Left lung (tissue), 4 donors: ENCODE measurements at regions not wholly inside any gene's neighbourhood (a gene's known extent, or its start where the extent isn't known, plus 50 kb on each side); places are given as distances from the start of the nearest gene placed in this dataset.
"Not testable (repeated sequence)": the region's sequence is repeated elsewhere in the genome, so short reads cannot be mapped to it uniquely, and the experiment has no call there.

Experiments used
- ATAC-seq: fragments of 200-7000 bp; cut with Tn5 transposase; one replicate; pipeline ENCODE4 v1.9.1; 2020; ENCODE audit warnings: moderate library complexity
- DNase-seq, 4 donors: peaks; one replicate each; pipeline ENCODE4 v3.0.0-alpha.2; 2013 to 2020
- H3K27ac ChIP-seq, 2 donors: fragments of 200-600 bp; sonication (generic) in 1 of 2; one replicate each; pipeline versions ENCODE4 v1.5.0 to v1.8.0; 2020 to 2021
- H3K27me3 ChIP-seq, 2 donors: fragments of 200-600 bp; sonication (generic) in 1 of 2; one replicate each; pipeline versions ENCODE4 v1.5.0 to v1.8.0; 2020 to 2021
- H3K36me3 ChIP-seq, 2 donors: fragments of 200-600 bp; sonication (generic) in 1 of 2; one replicate each; pipeline versions ENCODE4 v1.5.0 to v1.8.0; 2020 to 2021
- H3K4me1 ChIP-seq, 2 donors: fragments of 200-600 bp; one replicate each; pipeline ENCODE4 v1.8.0; 2021
- H3K4me3 ChIP-seq, 2 donors: fragments of 200-600 bp; sonication (generic) in 1 of 2; one replicate each; pipeline versions ENCODE4 v1.5.0 to v1.8.0; 2020 to 2021; ENCODE audit warnings: mild to moderate bottlenecking in 1 of 2
- H3K9me3 ChIP-seq, 2 donors: fragments of 200-600 bp; sonication (generic) in 1 of 2; one replicate each; pipeline versions ENCODE4 v1.5.0 to v1.8.0; 2020 to 2021
- intact Hi-C, 2 donors: fragments of 100-400 bp; cut with DNase I; formaldehyde crosslinking; loops; one replicate each; pipeline versions ENCODE4 v1.11.2 to v1.14.2; 2022
- TF ChIP-seq, protein P1 (sequence below), 2 donors: fragments of 200-600 bp; sonication (generic) in 1 of 2; IDR thresholded peaks; one replicate each; pipeline versions ENCODE4 v1.5.0 to v1.8.0; 2021; ENCODE audit warnings: antibody characterized with exemption in 2 of 2
- donor health status: DM: no; HTN: yes; CAD: no.
- donor health status: DM: no; HTN: no; CAD: no.

DNA sequence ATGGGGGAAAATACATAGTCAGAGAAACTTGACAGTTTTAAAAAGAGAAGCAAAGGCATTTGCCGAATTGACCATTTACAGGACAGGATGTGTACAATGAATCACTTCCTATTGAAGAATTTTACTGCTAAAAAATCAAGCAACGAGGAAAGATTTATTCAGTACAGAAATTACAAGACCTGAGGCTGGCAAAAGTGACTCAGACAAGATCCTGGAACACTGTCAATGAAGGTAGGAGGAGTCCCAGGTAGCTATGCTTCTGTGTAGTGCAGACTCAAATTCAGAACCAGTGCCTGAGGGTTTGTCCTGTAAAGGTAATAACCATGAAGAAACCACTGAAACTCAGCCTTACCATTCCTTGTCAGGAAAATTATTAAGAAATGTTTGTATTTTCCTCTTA, 120.9 kb downstream of the ZMAT3 start:
- Histone ChIP-seq H3K27ac (no peak overlapping the region), H3K27me3 (no peaks in the 10 kb centered on the region), H3K4me1 (no peaks in the 10 kb centered on the region), H3K9me3 (peaks cover 0 to 4% of the 10 kb centered on the region in 2 donors), H3K36me3 (no peaks in the 10 kb centered on the region), H3K4me3 (no peak overlapping the region)
- TF ChIP-seq, protein P1, sequence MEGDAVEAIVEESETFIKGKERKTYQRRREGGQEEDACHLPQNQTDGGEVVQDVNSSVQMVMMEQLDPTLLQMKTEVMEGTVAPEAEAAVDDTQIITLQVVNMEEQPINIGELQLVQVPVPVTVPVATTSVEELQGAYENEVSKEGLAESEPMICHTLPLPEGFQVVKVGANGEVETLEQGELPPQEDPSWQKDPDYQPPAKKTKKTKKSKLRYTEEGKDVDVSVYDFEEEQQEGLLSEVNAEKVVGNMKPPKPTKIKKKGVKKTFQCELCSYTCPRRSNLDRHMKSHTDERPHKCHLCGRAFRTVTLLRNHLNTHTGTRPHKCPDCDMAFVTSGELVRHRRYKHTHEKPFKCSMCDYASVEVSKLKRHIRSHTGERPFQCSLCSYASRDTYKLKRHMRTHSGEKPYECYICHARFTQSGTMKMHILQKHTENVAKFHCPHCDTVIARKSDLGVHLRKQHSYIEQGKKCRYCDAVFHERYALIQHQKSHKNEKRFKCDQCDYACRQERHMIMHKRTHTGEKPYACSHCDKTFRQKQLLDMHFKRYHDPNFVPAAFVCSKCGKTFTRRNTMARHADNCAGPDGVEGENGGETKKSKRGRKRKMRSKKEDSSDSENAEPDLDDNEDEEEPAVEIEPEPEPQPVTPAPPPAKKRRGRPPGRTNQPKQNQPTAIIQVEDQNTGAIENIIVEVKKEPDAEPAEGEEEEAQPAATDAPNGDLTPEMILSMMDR (IDR thresholded peaks at IDR 0.05) = no peak
- no peak for DNase-seq
- no peak for ATAC-seq
- intact Hi-C loops = no loop called here

DNA sequence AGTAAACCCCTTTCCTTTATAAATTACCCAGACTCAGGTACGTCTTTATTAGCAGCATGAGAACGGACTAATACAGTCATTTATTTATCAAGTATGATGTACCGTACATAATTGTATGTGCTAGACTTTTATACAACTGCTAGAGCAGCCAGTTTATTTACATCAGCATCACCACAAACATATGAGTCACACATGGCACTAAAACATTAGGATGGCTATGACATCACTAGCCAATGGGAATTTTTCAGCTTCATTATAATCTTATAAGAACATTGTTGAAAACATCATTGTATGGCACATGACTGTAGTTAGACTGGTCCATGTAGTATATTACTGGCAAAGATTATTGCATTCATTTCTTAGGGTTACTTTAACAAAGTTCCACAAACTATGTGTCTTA, 121.7 kb downstream of the ZMAT3 start:
- Histone ChIP-seq H3K9me3 (peaks cover 0 to 6% of the 10 kb centered on the region in 2 donors), H3K36me3 (no peaks in the 10 kb centered on the region), H3K27ac (no peak overlapping the region), H3K4me1 (no peaks in the 10 kb centered on the region), H3K27me3 (no peaks in the 10 kb centered on the region), H3K4me3 (no peak overlapping the region)
- DNase-seq (no peak), ATAC-seq (no peak)
- TF ChIP-seq, protein P1 (IDR thresholded peaks at IDR 0.05) = no peak
- intact Hi-C loops = no loop called here

DNA sequence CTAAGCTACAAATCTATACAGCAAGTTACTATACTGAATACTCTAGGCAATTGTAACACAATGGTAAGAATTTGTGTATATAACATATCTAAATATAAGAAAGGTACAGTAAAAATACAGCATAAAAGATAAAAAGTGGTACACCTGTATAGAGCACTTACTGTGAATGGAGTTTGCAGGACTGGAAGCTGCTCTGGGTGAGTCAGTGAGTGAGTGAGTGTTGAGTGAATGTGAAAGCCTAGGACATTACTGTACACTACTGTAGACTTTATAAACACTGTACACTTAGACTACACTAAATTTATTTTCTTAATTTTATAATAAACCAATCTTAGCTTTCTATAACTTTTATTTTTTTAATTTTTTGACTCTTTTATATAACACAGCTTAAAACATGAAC, 123.1 kb downstream of the ZMAT3 start:
- Histone ChIP-seq H3K27ac (no peak overlapping the region), H3K27me3 (no peaks in the 10 kb centered on the region), H3K4me1 (no peaks in the 10 kb centered on the region), H3K9me3 (peaks cover 0 to 6% of the 10 kb centered on the region in 2 donors), H3K36me3 (no peaks in the 10 kb centered on the region), H3K4me3 (no peak overlapping the region)
- ATAC-seq (no peak), DNase-seq (no peak)
- intact Hi-C loops = no loop called here
- TF ChIP-seq, protein P1 (IDR thresholded peaks at IDR 0.05) = no peak

DNA sequence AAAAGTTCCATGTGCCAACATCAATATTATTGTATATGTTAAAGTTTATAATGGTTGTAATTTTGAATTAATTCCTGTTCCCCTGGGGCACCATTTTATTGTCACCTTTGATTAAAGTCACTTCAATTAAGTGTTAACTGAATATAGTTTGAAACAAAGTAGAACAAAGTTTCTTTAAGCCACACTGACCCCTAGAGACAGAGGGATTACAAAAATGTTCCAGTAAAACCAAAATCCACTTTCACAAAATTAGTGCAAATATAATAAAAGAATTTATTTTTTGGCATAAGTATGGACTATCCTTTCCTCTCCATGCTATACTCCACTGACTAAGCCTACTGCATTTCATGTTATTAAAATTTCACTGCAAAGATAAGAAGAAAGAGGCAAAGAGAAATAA, 123.9 kb downstream of the ZMAT3 start:
- intact Hi-C loops = no loop called here
- H3K4me1 ChIP-seq = no peaks in the 10 kb centered on the region
- H3K27me3 ChIP-seq = no peaks in the 10 kb centered on the region
- ATAC-seq (no peak), DNase-seq (no peak)
- TF ChIP-seq, protein P1 (IDR thresholded peaks at IDR 0.05) = peak in 1 of 2 donors; percentile 25
- H3K4me3 ChIP-seq = no peak overlapping the region
- H3K27ac ChIP-seq = no peak overlapping the region
- H3K9me3 ChIP-seq = peaks cover 0 to 10% of the 10 kb centered on the region in 2 donors
- no peaks in the 10 kb centered on the region for H3K36me3 ChIP-seq

DNA sequence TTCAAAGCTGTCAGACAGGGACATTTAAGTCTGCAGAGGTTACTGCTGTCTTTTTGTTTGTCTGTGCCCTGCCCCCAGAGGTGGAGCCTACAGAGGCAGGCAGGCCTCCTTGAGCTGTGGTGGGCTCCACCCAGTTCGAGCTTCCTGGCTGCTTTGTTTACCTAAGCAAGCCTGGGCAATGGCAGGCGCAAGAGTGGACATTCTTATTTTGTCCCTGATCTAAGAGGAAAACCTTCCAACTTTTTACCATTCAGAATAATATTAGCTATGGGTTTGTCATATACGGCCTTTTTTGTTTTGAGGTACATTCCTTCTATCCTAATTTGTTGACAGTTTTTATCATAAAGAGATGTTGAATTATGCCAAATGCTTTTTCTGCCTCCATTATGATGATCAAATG, 129.3 kb downstream of the ZMAT3 start:
- H3K4me3 ChIP-seq, H3K4me1 ChIP-seq, H3K27me3 ChIP-seq, H3K27ac ChIP-seq, DNase-seq, H3K36me3 ChIP-seq, ATAC-seq, intact Hi-C loops: not testable (repeated sequence)
- H3K9me3 ChIP-seq = peaks cover 0 to 11% of the 10 kb centered on the region in 2 donors

DNA sequence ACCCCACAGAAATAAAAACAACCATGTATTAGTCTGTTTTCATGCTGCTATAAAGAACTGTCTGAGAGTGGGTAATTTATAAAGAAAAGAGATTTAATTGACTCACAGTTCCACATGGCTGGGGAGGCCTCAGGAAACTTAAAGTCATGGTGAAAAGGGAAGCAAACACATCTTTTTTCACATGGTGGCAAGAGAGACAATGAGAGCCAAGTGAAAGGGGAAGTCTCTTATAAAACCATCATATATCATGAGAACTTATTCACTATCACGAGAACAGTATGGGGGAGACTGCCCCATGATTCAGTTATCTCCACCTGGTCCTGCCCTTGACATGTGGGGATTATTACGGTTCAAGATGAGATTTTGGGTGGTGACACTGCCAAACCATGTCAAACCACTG, 141.5 kb downstream of the ZMAT3 start:
- intact Hi-C loops = no loop called here
- H3K9me3 ChIP-seq = peaks cover 0 to 80% of the 10 kb centered on the region in 2 donors
- no peaks in the 10 kb centered on the region for H3K4me1 ChIP-seq
- no peak for ATAC-seq
- no peak overlapping the region for H3K27ac ChIP-seq
- no peak overlapping the region for H3K4me3 ChIP-seq
- TF ChIP-seq, protein P1 (IDR thresholded peaks at IDR 0.05) = no peak
- no peaks in the 10 kb centered on the region for H3K27me3 ChIP-seq
- H3K36me3 ChIP-seq = no peaks in the 10 kb centered on the region
- DNase-seq = no peak
